Large intestine (tissue), 3 donors: ENCODE measurements at regions not wholly inside any gene's neighbourhood (a gene's known extent, or its start where the extent isn't known, plus 50 kb on each side); places are given as distances from the start of the nearest gene placed in this dataset.

Source experiments
- DNase-seq, 2 donors: peaks; one replicate each; pipeline versions ENCODE4 v3.0.0 to v3.0.0-alpha.2; 2013
- H3K27ac ChIP-seq: one replicate; pipeline ENCODE4 v1.5.1; 2013; ENCODE audit warnings: low read length
- H3K27me3 ChIP-seq: 2 replicates; pipeline ENCODE4 v1.6.1; 2013; ENCODE audit warnings: low read length; ENCODE audit not compliant: control insufficient read depth, insufficient read depth
- H3K36me3 ChIP-seq: 2 replicates; pipeline ENCODE4 v1.6.1; 2013; ENCODE audit warnings: low read length; ENCODE audit not compliant: control insufficient read depth, insufficient read depth
- H3K4me1 ChIP-seq: one replicate; pipeline ENCODE4 v1.6.1; 2013; ENCODE audit warnings: low read length; ENCODE audit not compliant: control insufficient read depth, insufficient read depth
- H3K4me3 ChIP-seq: one replicate; pipeline ENCODE4 v1.5.1; 2013; ENCODE audit warnings: low read length
- H3K9me3 ChIP-seq: one replicate; pipeline ENCODE4 v1.6.1; 2013; ENCODE audit warnings: mild to moderate bottlenecking, low read depth, low read length, moderate library complexity; ENCODE audit not compliant: control insufficient read depth
- WGBS: methylation state at CpG from one replicate; pipeline ENCODE4 v1.1.5; 2013; ENCODE audit warnings: low lambda C conversion rate; ENCODE audit not compliant: insufficient coverage; 5-methylcytosine and 5-hydroxymethylcytosine counted together

DNA sequence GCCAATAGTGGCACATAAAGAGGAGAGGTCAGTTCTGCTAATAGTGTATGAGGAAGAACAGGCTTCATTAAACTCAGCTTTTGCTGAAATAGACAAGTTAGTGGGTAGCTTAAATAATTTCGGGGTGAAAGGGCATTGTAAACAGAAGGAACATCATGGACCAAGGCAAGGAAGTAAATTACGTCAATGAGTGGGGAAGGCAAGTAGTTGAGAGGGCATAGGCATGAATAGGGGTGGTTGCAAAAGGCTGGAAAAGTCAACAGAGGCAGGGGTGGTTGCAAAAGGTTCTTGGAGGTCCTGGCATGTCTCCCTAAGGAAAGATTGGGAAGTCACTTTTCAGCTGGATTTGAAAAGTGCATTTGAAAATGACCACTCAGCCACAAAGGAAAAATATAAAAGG lies 383.3 kb upstream of the RPS23 start:
- Histone ChIP-seq H3K4me1 (peaks cover 4% of the 10 kb centered on the region), H3K4me3 (no peak overlapping the region), H3K27me3 (no peaks in the 10 kb centered on the region), H3K27ac (no peak overlapping the region), H3K36me3 (no peaks in the 10 kb centered on the region), H3K9me3 (no peaks in the 10 kb centered on the region)
- WGBS, result 95% methylated on average over 2 of the region's 2 CpGs
- no peak for DNase-seq

DNA sequence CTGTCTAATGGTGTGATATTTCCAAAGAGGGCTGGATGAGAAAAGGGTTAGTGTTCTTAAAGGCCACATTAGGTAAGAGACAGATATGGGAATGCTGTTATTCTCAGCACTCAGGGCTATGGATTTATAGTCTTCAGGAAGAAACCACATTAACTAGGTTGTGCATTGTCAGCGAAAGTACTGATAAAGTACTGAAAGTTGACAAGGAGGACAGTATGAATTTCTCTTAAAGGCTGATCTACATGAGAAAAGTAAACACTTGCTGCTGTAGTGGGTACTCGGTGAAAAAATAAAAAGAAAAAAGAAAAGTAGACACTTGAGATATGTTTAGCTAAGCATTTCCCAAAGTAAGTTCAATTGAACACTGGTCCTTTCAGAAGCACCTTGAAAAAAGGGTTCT lies 381.0 kb upstream of the RPS23 start:
- WGBS, result 10% methylated on average over 1 of the region's 2 CpGs
- no peaks in the 10 kb centered on the region for H3K9me3 ChIP-seq
- H3K36me3 ChIP-seq, result no peaks in the 10 kb centered on the region
- no peak overlapping the region for H3K4me3 ChIP-seq
- no peak overlapping the region for H3K27ac ChIP-seq
- no peaks in the 10 kb centered on the region for H3K27me3 ChIP-seq
- DNase-seq, result peak; percentile 30 to 57
- H3K4me1 ChIP-seq, result peaks cover 4% of the 10 kb centered on the region

DNA sequence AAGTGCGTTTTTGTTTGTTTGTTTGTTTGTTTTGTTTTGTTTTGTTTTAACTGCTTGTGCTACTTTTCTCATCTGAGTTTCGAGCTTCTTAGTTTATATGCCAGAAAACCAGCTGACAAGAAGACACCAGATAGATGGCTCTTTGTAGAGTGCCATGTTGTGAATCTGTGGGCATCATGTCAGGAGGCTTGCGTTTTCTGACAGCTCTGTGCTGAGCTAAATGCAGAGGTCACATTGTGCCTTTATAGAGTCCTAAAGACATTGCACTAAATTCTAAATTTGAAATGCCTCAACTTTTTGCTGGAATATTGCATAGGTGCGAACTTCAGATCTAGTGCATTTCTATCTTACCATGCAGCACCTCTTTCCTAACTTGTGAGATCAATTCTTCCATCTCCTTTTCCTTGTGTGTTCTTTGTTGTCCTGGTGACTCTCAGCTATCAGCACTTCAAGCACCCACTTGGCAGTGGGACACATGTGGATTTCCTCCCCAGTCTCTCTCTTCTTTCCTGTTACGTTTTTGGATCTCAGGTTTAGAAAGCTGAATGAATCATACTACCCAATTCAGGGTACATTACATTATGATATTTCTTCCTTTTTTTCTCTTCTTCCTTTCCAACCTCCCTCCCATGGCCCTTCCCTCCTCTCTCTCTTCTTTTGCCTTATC lies 379.0 kb upstream of the RPS23 start:
- no peak for DNase-seq
- WGBS, result 96% methylated on average over 4 of the region's 5 CpGs
- no peaks in the 10 kb centered on the region for H3K36me3 ChIP-seq
- no peaks in the 10 kb centered on the region for H3K9me3 ChIP-seq
- H3K4me1 ChIP-seq, result peaks cover 4% of the 10 kb centered on the region
- no peak overlapping the region for H3K4me3 ChIP-seq
- H3K27ac ChIP-seq, result no peak overlapping the region
- no peaks in the 10 kb centered on the region for H3K27me3 ChIP-seq

DNA sequence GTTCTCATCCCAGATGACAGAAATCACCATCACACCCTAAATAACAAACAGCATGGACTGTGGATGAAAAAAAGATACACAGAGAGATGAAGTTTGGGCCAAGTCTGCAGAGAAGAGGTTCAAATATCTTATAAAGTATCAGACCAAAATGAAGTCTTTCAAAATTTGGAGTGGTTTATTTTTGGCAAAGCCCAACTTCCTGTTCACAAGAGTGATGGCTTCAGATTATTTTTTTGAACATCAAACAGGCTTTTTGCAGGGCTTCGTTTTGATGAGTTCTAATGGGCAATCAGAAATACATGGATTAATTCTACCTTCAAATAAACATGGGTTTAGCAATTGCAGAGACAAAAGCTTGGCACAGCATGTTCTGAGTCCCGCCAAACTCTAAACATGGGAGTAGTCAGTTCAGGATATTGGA lies 378.2 kb upstream of the RPS23 start:
- Histone ChIP-seq H3K4me1 (peaks cover 4% of the 10 kb centered on the region), H3K27ac (no peak overlapping the region), H3K4me3 (no peak overlapping the region), H3K36me3 (no peaks in the 10 kb centered on the region), H3K9me3 (no peaks in the 10 kb centered on the region), H3K27me3 (no peaks in the 10 kb centered on the region)
- 60% methylated on average over 1 of the region's 2 CpGs for WGBS
- DNase-seq, result no peak

DNA sequence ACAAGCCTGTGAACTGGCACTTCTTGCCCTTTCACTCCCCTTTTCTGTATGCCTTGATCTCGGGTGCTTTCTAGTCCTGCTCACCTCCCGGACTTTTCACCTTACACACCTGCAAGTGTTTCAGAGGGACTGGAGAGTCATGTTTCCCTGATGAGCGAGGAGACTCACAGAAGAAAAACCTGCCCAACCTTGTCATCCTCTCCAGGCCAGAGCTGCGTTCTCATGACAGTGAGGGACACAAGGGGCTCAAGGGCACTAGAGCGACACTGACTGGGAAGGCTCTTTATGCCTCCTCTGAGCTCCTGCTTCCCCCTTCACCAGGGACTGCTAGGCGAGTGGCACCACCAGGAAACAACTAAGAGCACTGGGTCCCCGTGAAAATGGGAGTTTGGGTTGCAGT lies 376.9 kb upstream of the RPS23 start:
- no peak overlapping the region for H3K27ac ChIP-seq
- no CpG with 5 or more reads among the region's 7 CpGs for WGBS
- DNase-seq, result no peak
- peaks cover 4% of the 10 kb centered on the region for H3K4me1 ChIP-seq
- no peaks in the 10 kb centered on the region for H3K36me3 ChIP-seq
- H3K9me3 ChIP-seq, result no peaks in the 10 kb centered on the region
- no peaks in the 10 kb centered on the region for H3K27me3 ChIP-seq
- H3K4me3 ChIP-seq, result no peak overlapping the region

DNA sequence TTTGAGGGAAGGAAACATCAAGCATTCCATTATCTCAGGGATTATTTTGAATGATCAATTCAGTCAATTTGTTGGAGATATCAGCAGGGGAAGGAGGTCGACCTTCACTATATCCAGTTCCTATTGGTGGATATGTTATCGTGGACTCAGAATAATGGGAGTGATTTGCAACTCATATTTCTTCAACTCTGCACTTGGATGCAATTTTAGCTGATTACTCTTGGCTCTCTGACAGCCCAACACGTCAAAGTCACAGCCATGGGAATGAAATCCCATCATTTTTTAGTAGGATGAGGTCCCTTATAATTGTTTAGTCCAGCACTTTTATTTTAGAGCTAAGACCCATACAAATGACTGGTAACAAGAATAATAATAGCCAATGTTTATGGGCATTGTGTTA lies 371.8 kb upstream of the RPS23 start:
- Histone ChIP-seq H3K27me3 (no peaks in the 10 kb centered on the region), H3K27ac (no peak overlapping the region), H3K9me3 (no peaks in the 10 kb centered on the region), H3K4me3 (no peak overlapping the region), H3K36me3 (no peaks in the 10 kb centered on the region), H3K4me1 (no peaks in the 10 kb centered on the region)
- DNase-seq, result no peak
- WGBS, result no CpG with 5 or more reads among the region's 3 CpGs

DNA sequence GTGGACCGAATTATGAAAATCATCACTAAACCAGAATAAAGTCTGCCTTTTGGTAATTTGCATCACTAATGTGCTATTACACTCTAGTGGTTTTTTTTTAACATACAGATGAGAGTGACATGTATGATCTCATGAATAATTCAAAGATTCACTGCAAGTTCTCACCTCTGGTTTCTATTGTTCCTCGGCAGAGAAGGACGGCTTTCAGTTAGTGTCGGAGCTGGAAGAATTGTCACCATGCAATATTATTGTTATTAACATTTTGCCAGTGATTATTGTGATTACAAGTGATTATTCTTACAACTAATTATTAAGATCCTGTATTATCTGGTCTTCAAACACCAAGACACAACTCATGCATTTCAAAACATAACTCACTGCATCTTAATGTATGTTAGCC lies 366.6 kb upstream of the RPS23 start:
- no peak for DNase-seq
- WGBS, result 80% methylated on average over 1 of the region's 4 CpGs
- Histone ChIP-seq H3K4me3 (no peak overlapping the region), H3K27ac (no peak overlapping the region), H3K4me1 (no peaks in the 10 kb centered on the region), H3K36me3 (no peaks in the 10 kb centered on the region), H3K9me3 (no peaks in the 10 kb centered on the region), H3K27me3 (no peaks in the 10 kb centered on the region)

DNA sequence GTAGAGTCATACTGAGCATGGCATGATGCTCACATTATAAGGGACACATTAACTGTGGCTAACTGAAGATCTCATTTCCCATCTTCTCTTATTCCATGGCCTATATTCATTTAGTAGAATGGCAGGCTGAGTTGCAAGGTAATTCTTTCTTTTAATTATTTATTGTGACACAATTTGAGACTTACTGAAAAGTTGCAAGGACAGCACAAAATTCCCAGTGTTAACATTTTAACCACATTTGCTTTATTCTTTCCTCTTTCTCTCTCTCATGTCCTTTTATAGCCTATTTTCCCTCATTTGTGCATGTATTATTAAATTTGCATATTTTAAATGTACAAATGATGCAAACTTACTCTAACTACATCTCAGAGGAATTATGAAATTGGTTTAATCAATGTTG lies 366.1 kb upstream of the RPS23 start:
- Histone ChIP-seq H3K9me3 (no peaks in the 10 kb centered on the region), H3K27me3 (no peaks in the 10 kb centered on the region), H3K4me1 (no peaks in the 10 kb centered on the region), H3K36me3 (no peaks in the 10 kb centered on the region), H3K27ac (no peak overlapping the region), H3K4me3 (no peak overlapping the region)
- DNase-seq, result no peak

DNA sequence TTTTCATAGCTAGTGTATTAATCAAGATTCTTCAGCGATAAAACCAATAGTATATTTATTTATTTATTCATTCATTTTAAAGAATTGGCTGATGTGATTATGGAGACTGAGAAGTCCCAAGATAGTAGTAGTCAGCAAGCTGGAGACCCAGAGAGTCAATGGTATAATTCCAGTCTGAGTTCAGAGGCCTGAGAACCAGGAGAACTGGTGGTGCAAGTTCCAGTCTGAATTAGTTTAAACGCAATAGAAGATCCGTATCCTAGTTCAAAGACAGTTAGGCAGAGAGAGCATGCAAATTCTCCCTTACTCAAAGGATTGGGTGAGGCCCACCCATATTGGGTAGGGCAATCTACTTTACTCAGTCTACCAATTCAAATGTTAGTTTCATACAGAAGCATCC lies 364.2 kb upstream of the RPS23 start:
- no peak overlapping the region for H3K4me3 ChIP-seq
- no peaks in the 10 kb centered on the region for H3K27me3 ChIP-seq
- 100% methylated on average over 1 of the region's 3 CpGs for WGBS
- no peak for DNase-seq
- H3K4me1 ChIP-seq, result no peaks in the 10 kb centered on the region
- no peaks in the 10 kb centered on the region for H3K9me3 ChIP-seq
- no peak overlapping the region for H3K27ac ChIP-seq
- H3K36me3 ChIP-seq, result no peaks in the 10 kb centered on the region

DNA sequence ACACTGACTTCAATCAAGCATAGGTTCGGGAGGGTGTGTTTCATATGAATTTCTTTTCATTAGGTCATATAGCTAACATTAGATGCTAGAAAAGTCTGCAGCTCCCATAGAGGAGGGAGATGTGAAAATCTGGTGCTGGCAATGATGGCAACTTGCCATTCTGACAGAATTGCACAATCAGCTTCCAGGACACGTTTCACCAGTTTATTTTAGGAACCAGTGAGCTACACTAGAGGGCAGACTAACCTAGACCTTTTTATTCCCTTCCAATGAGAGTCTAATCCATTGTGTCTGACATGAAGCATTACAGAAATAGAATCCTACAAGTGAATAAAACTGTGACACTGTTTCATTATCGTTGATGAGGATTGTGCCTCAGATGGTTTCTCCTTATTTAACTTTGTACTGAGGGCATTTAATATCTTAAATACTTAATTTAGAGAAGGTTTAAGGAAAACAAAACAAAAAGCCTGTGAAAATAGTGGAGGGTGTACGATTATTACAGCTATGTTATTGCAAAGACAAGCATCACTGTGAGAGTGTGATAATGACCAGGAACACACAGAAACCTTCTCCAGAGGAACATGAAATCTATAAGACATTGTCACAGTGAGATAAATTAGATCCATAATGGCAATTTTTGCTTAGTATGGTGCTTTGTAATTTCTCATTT lies 363.3 kb upstream of the RPS23 start:
- no peak overlapping the region for H3K4me3 ChIP-seq
- no peaks in the 10 kb centered on the region for H3K27me3 ChIP-seq
- 60% methylated on average over 2 of the region's 4 CpGs for WGBS
- H3K9me3 ChIP-seq, result no peaks in the 10 kb centered on the region
- H3K36me3 ChIP-seq, result no peaks in the 10 kb centered on the region
- peak; percentile 67 to 80 for DNase-seq
- H3K27ac ChIP-seq, result no peak overlapping the region
- H3K4me1 ChIP-seq, result no peaks in the 10 kb centered on the region

DNA sequence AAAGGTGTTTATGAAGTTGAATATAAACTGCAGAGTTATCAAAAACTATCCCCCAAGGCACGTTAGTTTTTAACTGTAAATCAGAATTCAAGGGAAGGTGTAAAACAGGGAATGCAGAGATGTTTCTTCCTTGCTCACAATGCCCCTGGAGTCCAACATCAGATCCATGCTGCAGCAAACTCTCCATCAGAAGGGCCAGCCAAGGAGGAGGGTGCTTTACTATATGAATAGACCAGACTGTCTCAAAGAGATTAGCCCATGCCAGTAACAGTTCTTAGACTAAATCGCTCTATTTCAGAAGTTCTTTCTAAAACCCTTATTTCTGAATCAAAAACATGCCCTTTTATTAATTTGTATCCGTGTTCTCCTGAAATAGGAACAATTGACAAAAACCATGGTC lies 362.8 kb upstream of the RPS23 start:
- H3K27ac ChIP-seq, result no peak overlapping the region
- DNase-seq, result no peak

More for the DNA sequence above, 362.8 kb upstream of the RPS23 start:
- peaks cover 5% of the 10 kb centered on the region for H3K4me1 ChIP-seq
- 80% methylated on average over 3 of the region's 3 CpGs for WGBS
- no peaks in the 10 kb centered on the region for H3K27me3 ChIP-seq
- H3K36me3 ChIP-seq, result no peaks in the 10 kb centered on the region
- H3K9me3 ChIP-seq, result no peaks in the 10 kb centered on the region
- no peak overlapping the region for H3K4me3 ChIP-seq
